HEK293T (cell line): ENCODE measurements at regions not wholly inside any gene's neighbourhood (a gene's known extent, or its start where the extent isn't known, plus 50 kb on each side); places are given as distances from the start of the nearest gene placed in this dataset.

Experiments used
- ARNT ChIP-seq: fragments of 450-650 bp; IDR thresholded peaks from 2 replicates; pipeline ENCODE4 v1.6.1; 2017; ENCODE audit warnings: mild to moderate bottlenecking
- ELF4 ChIP-seq: fragments of 450-650 bp; IDR thresholded peaks from 2 replicates; pipeline ENCODE4 v1.6.1; 2017; ENCODE audit warnings: antibody characterized with exemption
- FOXK2 ChIP-seq: fragments of 450-650 bp; IDR thresholded peaks from 2 replicates; pipeline ENCODE4 v1.6.1; 2016; ENCODE audit warnings: mild to moderate bottlenecking
- FOXM1 ChIP-seq: fragments of 450-650 bp; IDR thresholded peaks from 2 replicates; pipeline ENCODE4 v1.6.1; 2017; ENCODE audit warnings: mild to moderate bottlenecking, borderline replicate concordance
- LEF1 ChIP-seq: fragments of 450-650 bp; IDR thresholded peaks from 2 replicates; pipeline ENCODE4 v1.6.1; 2017; ENCODE audit warnings: mild to moderate bottlenecking, borderline replicate concordance
- SP1 ChIP-seq: fragments of 450-650 bp; IDR thresholded peaks from 2 replicates; pipeline ENCODE4 v1.6.1; 2017
- TARDBP ChIP-seq: fragments of 450-650 bp; IDR thresholded peaks from 2 replicates; pipeline ENCODE4 v1.6.1; 2016

GRCh38 chr1:99173282-99173681, 91.0 kb upstream of the PLPPR4 start:
- no peak for TF ChIP-seq FOXM1
- no peak for TF ChIP-seq SP1
- TF ChIP-seq ELF4 = no peak
- no peak for TF ChIP-seq ARNT
- TF ChIP-seq FOXK2 = no peak
- no peak for TF ChIP-seq TARDBP
- TF ChIP-seq LEF1 = no peak
